CD4-positive, alpha-beta T cell (primary cell): ENCODE measurements at regions not wholly inside any gene's neighbourhood (a gene's known extent, or its start where the extent isn't known, plus 50 kb on each side); places are given as distances from the start of the nearest gene placed in this dataset.

Experiments
- ATAC-seq: fragments of 200-7000 bp; cut with Tn5 transposase; one replicate; pipeline ENCODE4 v1.10.0; 2022; ENCODE audit warnings: mild to moderate bottlenecking; ENCODE audit not compliant: poor library complexity
- CTCF ChIA-PET: fragments of 350-600 bp; sonication (Branson Sonifier 250); formaldehyde crosslinking; loops from one replicate; lab custom pipeline; 2021; ENCODE audit warnings: antibody characterized with exemption, inconsistent platforms; lab: Charles Lee
- POLR2A ChIA-PET: fragments of 350-600 bp; sonication (Branson Sonifier 250); formaldehyde crosslinking; loops from one replicate; lab custom pipeline; 2021; ENCODE audit warnings: antibody characterized with exemption, inconsistent platforms; lab: Charles Lee
- DNase-seq, 14 experiments: peaks; one replicate each; pipeline ENCODE4 v3.0.0-alpha.2; 2013 to 2020; ENCODE audit warnings: mixed read lengths in 2 of 14
- H3K27ac ChIP-seq, 2 donors: one replicate each; pipeline versions ENCODE4 v1.5.1 to v1.7.0; 2013; ENCODE audit warnings: low read length in 2 of 2, low read depth in 1 of 2, mild to moderate bottlenecking in 1 of 2
- H3K27me3 ChIP-seq, 2 experiments: 1 replicate in 1 of 2; 2 replicates in 1 of 2; pipeline versions ENCODE4 v1.6.1 to v1.7.0; 2013; ENCODE audit warnings: low read length in 2 of 2, control low read depth in 1 of 2, mild to moderate bottlenecking in 1 of 2, moderate library complexity in 1 of 2; ENCODE audit not compliant: insufficient read depth in 2 of 2, control insufficient read depth in 1 of 2
- H3K36me3 ChIP-seq: one replicate; pipeline ENCODE4 v1.6.1; 2013; ENCODE audit warnings: low read length, control low read depth; ENCODE audit not compliant: insufficient read depth
- H3K4me1 ChIP-seq: one replicate; pipeline ENCODE4 v1.6.1; 2013; ENCODE audit warnings: low read length, control low read depth; ENCODE audit not compliant: insufficient read depth
- H3K4me3 ChIP-seq: one replicate; pipeline ENCODE4 v1.5.1; 2013; ENCODE audit warnings: mild to moderate bottlenecking, low read length, moderate library complexity
- H3K9me3 ChIP-seq, 2 experiments: 1 replicate in 1 of 2; 2 replicates in 1 of 2; pipeline versions ENCODE4 v1.6.1 to v1.7.0; 2013; ENCODE audit warnings: low read length in 2 of 2, mild to moderate bottlenecking in 2 of 2, control low read depth in 1 of 2, moderate library complexity in 1 of 2; ENCODE audit not compliant: control insufficient read depth in 1 of 2, insufficient read depth in 1 of 2
- H3K27ac Mint-ChIP-seq: one replicate; pipeline ENCODE4 v1.8.0; 2020; ENCODE audit warnings: mixed read lengths
- H3K27me3 Mint-ChIP-seq: one replicate; pipeline ENCODE4 v1.8.0; 2021; ENCODE audit warnings: mixed read lengths
- H3K36me3 Mint-ChIP-seq: one replicate; pipeline ENCODE4 v1.8.0; 2021; ENCODE audit warnings: low read depth, mixed read lengths
- H3K4me1 Mint-ChIP-seq: one replicate; pipeline ENCODE4 v1.8.0; 2021; ENCODE audit warnings: low read depth, mixed read lengths
- H3K4me3 Mint-ChIP-seq: one replicate; pipeline ENCODE4 v1.8.0; 2020; ENCODE audit warnings: mild to moderate bottlenecking, mixed read lengths
- H3K9me3 Mint-ChIP-seq: one replicate; pipeline ENCODE4 v1.8.0; 2020; ENCODE audit warnings: mixed read lengths
- CTCF ChIP-seq: fragments of 200-600 bp; IDR thresholded peaks from one replicate; pipeline ENCODE4 v1.8.0; 2022; ENCODE audit warnings: antibody characterized with exemption, mild to moderate bottlenecking
- intact Hi-C, 2 experiments: fragments of 100-400 bp; cut with DNase I in 1 of 2; cut with micrococcal nuclease in 1 of 2; formaldehyde crosslinking; loops; one replicate each; pipeline versions ENCODE4 v1.15.1 to v1.9.0; 2023 to 2025; cut with DNase I, micrococcal nuclease

DNA sequence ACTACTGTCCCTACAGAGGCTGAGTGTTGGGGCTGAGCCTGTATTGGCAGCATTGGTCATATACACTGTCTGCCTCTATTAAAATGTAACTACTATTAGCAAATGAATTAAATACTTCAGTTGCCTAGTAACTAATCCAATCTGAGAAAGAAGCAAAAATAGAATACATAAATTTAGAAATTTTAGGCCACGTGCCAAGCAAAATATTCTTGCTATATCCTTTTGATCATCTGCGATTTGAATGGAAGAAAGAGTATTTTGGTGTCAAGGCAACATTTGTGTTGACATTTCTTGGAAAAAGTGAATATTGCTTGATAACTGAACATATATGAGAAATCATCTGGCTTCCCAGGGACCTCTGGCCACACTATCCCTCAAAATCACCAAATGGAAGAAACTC, 148.2 kb upstream of the TOPAZ1 start:
- Histone ChIP-seq H3K4me1 (no peaks in the 10 kb centered on the region), H3K9me3 (no peaks in the 10 kb centered on the region), H3K36me3 (no peaks in the 10 kb centered on the region), H3K27ac (no peak overlapping the region), H3K4me3 (no peak overlapping the region), H3K27me3 (peaks cover 0 to 4% of the 10 kb centered on the region in 2 experiments)
- no peaks in the 10 kb centered on the region for H3K9me3 Mint-ChIP-seq
- H3K36me3 Mint-ChIP-seq = no peaks in the 10 kb centered on the region
- no peak for TF ChIP-seq CTCF
- H3K4me3 Mint-ChIP-seq = no peak overlapping the region
- ATAC-seq = no peak
- POLR2A ChIA-PET = no interaction called here
- intact Hi-C loops = no loop called here
- no peak for DNase-seq
- CTCF ChIA-PET = no interaction called here
- H3K27ac Mint-ChIP-seq = no peak overlapping the region
- H3K4me1 Mint-ChIP-seq = no peaks in the 10 kb centered on the region
- H3K27me3 Mint-ChIP-seq = peaks cover 52% of the 10 kb centered on the region

- Mint-ChIP-seq H3K9me3 (no peaks in the 10 kb centered on the region), H3K4me3 (no peak overlapping the region), H3K27ac (no peak overlapping the region), H3K27me3 (peaks cover 75% of the 10 kb centered on the region), H3K4me1 (no peaks in the 10 kb centered on the region), H3K36me3 (no peaks in the 10 kb centered on the region)
- no peaks in the 10 kb centered on the region for H3K36me3 ChIP-seq
- H3K9me3 ChIP-seq = no peaks in the 10 kb centered on the region
- no peak overlapping the region for H3K27ac ChIP-seq
- CTCF ChIA-PET = no interaction called here
- no peak for TF ChIP-seq CTCF
- no peak overlapping the region for H3K4me3 ChIP-seq
- ATAC-seq (no peak), DNase-seq (no peak)
- POLR2A ChIA-PET = no interaction called here
- peaks cover 6 to 7% of the 10 kb centered on the region in 2 experiments for H3K27me3 ChIP-seq
- no peaks in the 10 kb centered on the region for H3K4me1 ChIP-seq
- intact Hi-C loops = no loop called here
Observed at GRCh38 chr3:44098656-44099415, 142.8 kb upstream of the TOPAZ1 start.

- no peaks in the 10 kb centered on the region for H3K9me3 ChIP-seq
- Mint-ChIP-seq H3K27ac (no peak overlapping the region), H3K4me1 (no peaks in the 10 kb centered on the region), H3K4me3 (no peak overlapping the region), H3K36me3 (no peaks in the 10 kb centered on the region), H3K9me3 (no peaks in the 10 kb centered on the region), H3K27me3 (peaks cover 76% of the 10 kb centered on the region)
- ATAC-seq (no peak), DNase-seq (no peak)
- no peak overlapping the region for H3K27ac ChIP-seq
- no peak overlapping the region for H3K4me3 ChIP-seq
- peaks cover 6 to 7% of the 10 kb centered on the region in 2 experiments for H3K27me3 ChIP-seq
- H3K4me1 ChIP-seq = no peaks in the 10 kb centered on the region
- intact Hi-C loops = no loop called here
- no peaks in the 10 kb centered on the region for H3K36me3 ChIP-seq
- ChIA-PET POLR2A (no interaction called here), CTCF (no interaction called here)
- no peak for TF ChIP-seq CTCF
Observed at GRCh38 chr3:44099566-44100297, 142.0 kb upstream of the TOPAZ1 start.
